ENCODE measurements at regions not wholly inside any gene's neighbourhood (a gene's known extent, or its start where the extent isn't known, plus 50 kb on each side); places are given as distances from the start of the nearest gene placed in this dataset.

DNA sequence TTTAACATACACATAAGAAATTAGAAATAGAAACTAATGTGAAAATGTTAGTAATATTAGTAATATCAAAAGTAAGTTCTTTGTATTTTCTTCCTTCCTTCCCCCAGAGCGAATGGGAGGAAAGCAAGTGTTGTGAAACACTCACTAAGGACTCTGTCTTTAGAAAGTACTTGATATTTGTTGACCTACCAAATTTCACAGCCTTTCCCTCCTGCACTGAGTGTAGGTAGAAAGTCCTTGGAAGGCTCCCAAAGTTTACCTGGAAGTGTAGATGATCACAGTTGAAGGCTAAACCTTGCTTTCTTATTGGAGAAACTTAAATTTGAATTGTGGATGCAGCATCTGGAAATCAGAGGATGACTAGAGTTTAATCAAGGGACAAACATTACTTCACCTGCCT is 1459.5 kb upstream of the SPRY2 start:
- DNase-seq (ENCODE audit: low spot score) = no peak

DNA sequence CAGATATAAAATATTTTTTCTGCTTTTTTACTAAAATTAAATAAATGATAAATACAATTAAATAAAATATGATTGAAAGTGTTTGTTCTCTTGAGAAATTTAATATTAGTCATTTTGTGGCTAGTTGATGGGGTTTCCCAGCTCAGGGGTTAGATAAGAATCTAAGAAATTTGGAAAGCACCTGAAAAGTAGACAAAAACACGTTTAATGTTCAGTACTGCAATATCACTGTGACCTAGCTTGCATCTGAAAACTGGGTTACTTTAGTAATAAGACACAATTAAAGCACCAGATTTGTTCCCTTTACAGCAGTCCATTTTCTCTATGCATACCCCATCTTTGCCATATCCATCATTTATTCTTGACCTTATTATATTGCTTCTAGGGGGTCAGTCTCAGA is 1454.8 kb upstream of the SPRY2 start:
- DNase-seq (ENCODE audit: low spot score) = no peak

DNA sequence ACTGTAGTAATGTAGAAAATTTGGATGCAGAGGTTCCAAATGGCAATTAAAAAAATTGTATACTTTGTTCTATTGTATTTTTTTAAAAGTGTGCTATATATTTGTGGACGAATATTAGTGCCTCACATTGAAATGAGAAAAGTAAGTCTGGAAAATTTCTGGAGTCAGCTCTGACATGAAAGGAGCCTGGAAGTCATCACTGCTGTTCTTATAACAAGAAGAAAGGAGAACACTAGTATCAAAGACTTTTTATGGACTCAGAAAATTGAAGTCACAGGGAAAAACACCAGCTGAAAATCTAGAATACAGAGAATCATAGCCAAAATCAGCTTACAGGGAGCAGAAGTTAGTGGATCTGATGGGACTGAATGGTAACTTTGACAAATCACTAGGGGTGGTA is 1450.7 kb upstream of the SPRY2 start:
- DNase-seq (ENCODE audit: low spot score) = no peak

DNA sequence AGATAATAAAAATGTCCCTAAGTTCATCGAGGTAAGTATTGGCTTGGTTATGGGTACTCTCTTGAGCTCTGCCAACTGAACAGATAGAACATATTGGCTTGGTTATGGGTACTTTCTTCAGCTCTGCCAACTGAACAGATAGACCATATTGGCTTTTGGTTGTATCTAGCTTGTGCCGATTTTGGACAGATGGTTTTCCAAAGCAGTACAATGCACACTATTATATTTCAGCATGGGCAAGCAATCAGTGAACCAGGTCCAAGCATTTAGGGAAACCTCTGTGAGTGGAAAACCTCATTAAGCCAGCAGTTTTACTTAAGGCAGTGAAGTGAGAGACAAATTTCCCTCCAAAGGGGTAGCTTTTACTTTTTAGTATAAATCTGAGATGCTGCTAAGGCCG is 1440.5 kb upstream of the SPRY2 start:
- DNase-seq (ENCODE audit: low spot score) = no peak

DNA sequence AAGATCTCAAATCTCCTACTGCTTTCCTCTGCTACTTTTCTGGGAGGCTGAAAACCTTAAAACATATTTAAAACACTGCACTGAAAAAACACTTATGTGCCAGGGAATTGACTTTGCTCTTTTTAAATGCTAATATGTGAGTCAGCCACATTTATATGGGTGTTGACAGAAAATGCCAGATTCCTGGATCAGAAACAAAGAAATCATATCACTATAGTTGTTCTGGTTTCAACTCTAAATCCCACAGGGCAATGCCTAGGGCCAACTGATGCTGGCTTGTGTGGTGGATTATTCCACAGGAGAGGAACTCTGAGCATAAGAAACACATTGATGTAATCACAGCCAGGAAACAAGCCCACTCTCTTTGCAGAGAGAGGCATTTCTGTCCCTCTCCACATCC is 1439.0 kb upstream of the SPRY2 start:
- DNase-seq (ENCODE audit: low spot score) = no peak

DNA sequence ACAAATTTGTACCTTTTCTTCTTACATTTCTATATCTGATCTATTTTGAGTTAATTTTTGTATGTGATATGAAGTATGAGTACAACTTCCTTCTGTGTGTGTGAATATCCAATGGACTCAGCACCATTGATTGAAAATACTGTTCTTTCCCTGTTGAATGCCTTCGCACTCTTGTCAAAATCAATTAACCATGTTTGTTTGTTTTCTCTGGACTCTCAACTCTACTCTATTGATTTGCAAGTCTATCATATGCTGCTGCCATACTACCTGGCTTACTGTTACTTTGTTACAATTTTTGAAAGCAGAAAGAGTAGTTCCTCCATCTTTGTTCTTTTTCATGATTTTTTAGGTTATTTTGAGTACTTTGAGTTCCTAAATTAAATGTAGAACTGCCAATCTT is 1437.4 kb upstream of the SPRY2 start:
- DNase-seq (ENCODE audit: low spot score) = no peak

DNA sequence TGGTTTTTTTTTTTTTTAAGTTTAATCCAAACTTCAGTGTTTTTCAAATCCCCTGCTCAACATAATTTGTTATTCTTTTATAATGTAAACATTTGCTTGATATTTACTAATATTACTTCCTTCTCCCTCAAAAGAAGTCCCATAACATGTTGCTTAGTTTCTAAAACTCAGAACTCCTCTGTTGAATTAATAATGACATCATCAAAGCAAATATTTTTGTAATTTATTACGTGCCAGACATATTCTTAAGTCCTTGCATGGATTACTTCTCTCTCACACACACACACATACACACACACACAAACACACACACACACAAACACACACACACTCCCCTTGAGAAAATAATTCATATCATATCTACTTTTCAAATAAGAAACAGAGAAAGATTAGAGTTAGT is 1432.3 kb upstream of the SPRY2 start:
- DNase-seq (ENCODE audit: low spot score) = no peak

DNA sequence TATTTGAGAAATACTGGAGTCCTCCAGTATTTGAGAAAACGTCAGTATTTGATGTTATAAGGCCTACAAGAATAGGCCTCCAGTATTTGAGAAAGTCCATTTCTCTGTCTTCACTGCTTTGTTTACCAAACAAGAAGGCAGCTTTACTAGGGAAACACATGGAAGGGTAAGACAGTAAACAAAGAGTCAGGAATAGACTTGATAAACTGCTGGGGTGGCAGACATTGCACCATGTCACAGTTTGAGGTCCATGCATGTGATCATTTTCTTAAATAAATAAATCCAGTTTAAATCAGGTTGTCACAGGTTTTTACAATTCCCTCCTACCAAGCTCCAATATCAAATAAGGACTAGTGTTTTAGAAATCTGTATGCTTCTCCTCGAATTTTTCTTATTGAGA is 1431.0 kb upstream of the SPRY2 start:
- no peak for DNase-seq (ENCODE audit: low spot score)

DNA sequence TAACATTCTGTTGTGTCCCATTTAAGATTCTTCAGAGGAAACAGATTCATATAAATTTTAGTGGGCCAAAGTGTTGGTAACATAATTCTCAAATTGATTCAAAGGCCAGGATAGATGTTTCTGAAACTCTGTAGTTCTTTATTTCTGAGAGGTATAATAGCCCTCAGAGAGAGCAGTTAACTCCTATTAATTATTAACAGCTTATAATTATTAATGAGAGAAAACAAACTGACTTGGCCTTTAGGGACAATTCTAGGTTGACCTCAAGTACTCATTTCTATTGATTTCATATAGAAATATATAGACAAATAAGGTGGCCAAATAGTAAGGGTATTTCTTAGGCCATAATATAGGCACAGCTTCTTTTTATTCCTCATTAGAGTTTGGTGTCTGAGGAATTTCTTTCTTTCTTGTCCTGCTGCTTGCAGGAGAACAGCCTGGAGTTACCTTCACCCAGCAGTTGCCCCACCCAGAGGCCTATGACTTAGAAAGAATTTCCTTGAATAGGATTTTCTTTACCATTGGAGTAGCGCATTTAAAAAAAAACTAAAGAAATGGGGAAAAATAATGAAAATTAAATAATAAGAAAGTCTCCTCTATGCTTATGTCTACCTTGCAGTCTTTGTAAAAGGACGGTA is 1430.1 kb upstream of the SPRY2 start:
- DNase-seq (ENCODE audit: low spot score) = no peak

DNA sequence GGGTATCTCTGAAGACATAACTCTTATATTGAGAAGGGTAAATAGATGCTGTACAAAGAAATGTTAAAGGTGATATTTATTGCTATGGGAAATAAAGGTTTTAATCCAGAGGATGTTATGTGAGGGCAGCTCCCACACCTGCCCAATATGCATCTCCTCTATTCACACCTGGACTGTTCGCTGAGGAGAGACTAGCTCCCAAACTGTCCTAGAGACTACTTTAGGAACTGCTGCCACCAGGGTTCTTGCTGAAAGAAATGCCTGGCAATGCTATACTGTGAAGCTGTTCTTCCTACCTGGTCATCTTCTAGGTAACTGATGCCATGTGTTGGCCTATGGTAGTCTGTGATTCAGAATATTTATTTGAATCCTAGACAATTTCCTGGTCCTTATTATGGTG is 1421.5 kb upstream of the SPRY2 start:
- DNase-seq (ENCODE audit: low spot score) = no peak

DNA sequence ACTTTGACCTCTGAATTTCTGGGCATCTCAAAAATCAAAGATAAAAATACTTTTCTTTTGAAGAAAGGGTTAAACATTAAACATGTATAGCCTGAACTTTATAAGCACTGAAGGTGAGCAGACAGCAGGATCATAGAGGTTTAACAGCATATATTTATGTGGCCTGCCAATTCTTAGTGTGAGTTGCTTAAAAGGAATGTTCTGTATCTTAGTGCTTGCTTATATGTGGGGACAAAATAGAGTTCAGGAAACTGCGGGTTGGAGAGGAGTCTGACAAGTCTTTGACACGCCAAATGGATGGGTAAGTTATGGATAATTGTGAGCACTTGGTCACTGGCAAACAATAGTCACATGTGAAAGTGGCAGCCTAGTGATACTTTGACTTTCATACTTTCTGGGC is 1419.4 kb upstream of the SPRY2 start:
- no peak for DNase-seq (ENCODE audit: low spot score)

DNA sequence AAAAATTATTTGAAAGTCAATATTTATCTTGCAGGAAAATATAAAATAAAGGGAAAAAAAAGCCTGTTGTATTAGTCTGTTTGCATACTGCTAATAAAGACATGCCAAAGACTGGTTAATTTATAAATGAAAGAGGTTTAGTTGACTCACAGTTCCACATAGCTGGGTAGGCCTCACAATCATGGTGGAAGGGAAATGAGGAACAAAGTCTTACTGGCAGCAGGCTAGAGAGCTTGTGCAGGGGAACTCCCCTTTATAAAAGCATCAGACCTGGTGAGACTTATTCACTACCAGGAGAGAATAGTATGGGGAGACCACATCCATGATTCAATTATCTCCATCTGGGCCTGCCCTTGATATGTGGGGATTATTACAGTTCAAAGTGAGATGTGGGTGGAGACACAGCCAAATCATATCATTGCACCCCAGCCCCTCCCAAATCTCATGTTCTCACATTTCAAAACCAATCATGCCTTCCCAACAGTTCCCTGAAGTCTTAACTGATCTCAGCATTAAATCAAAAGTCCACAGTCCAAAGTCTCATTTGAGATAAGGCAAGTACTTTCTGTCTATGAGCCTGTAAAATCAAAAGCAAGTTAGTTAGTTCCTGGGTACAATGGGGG is 1416.5 kb upstream of the SPRY2 start:
- DNase-seq (ENCODE audit: low spot score) = no peak

DNA sequence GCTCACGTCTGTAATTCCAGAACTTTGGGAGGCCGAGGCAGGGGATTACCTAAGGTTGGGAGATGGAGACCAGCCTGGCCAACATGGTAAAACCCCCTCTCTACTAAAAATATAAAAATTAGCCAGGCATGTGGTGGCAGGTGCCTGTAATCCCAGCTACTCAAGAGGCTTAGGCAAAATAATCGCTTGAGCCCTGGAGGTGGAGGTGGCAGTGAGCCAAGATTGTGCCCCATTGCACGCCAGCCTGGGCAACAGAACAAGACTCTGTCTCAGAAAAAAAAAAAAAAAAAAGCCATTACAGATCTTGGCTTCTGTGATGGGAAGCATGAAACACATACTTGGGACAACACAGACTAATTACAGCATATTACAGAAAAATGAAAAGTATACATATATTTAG is 1404.5 kb upstream of the SPRY2 start:
- DNase-seq (ENCODE audit: low spot score) = no peak

DNA sequence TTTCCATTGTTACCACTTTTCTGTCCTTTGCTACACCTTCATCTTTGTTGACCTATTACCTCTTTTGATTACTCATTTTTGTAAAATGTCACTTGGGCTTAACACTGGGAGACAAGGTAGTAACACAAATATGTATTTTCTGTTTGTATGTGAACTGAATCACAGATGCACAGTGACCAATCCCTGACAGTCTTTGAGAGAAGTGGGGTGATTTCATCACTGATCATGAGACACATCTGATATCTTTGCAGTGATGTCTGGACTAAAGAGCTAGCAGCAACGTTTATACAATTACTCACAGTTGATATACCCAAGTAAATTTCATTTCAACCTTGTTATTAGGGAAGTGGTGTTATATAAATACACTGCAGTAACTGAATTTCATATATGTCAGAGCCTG is 1397.4 kb upstream of the SPRY2 start:
- DNase-seq (ENCODE audit: low spot score) = no peak

DNA sequence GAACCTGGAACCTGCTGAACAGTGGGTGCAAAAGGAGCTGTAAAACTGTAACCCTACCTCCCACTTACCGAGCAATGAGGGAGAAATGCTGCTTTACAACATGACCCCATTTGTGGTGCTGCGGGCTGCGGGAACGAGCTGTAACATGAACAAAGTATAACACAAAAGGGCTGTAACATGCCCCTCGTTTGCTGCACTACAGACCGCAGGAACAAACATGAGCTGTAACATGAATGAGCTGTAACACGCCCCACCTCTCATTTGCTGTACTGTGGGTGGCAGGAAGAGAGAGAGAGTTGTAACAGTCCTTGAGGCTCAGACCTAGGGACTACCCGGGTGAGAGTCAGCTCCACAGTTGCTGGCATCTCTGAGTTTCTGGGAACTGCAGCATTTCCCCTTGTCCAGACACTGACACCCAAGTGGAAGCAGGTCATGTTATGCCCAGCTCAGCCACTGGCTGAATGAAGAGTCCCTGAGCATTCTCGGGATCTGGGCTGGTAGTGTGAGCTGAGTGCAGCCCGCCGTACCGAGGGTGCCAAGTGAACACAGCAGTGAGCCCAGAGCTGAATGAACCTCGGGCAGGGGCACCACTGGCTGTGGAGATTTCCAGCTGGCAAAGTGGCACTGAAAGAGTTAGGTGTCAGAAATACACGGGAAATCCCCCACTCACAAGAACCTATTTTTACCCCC is 1385.3 kb upstream of the SPRY2 start:
- DNase-seq (ENCODE audit: low spot score) = no peak

DNA sequence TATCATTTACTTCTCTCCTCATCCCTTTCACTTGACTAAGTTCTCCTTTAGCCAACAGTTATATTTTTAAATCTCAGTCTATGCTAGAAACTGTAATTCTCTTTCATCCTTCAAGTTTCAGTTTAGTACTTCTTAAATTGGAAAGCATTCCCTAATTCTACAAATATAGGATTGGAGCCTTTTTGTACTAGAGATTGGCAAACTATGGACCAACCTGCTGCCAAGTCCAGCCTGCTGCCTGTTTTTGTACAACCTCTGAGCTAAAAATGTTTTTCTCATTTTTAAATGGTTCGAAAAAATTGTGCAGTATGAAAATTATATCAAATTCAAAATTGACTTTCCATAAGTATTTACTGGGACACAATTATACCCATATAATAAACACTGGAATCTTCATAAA is 1381.5 kb upstream of the SPRY2 start:
- DNase-seq (ENCODE audit: low spot score) = no peak

DNA sequence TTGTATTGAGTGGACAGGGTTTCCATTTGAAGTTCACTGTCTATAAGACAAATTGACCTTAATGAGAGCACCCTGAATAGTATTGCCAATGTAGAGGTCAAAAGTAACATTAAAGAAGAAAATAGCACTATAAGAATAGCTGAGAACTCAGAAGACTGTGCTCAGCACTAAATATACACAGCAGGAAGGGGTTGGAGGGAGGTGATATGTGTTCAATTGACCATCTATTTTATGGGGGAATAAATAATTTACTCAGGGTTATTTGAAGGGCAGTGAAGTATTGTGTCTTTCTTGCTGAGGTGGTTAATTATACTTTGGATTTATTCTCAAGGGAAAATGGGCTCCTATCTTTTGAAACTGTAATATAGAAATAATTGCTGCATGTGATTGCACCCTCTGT is 1380.5 kb upstream of the SPRY2 start:
- no peak for DNase-seq (ENCODE audit: low spot score)

DNA sequence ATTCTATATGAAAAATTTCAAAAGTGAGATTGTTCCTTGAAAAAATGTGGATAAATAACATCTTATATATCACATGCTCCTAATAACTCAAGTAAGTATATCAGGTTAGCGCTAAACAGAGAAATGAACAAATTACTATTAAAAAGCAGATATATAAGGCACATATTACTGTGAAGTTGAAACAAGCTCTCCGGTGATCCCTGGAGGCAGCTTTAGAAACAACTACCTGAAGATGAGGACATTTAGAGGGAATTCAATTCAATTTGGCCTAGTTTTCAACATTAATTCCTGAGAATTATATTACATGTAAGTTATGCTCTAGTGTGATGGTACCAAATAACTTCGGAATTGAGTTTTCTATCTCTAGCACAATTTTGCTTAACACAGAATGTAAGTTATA is 1373.6 kb upstream of the SPRY2 start:
- no peak for DNase-seq (ENCODE audit: low spot score)

DNA sequence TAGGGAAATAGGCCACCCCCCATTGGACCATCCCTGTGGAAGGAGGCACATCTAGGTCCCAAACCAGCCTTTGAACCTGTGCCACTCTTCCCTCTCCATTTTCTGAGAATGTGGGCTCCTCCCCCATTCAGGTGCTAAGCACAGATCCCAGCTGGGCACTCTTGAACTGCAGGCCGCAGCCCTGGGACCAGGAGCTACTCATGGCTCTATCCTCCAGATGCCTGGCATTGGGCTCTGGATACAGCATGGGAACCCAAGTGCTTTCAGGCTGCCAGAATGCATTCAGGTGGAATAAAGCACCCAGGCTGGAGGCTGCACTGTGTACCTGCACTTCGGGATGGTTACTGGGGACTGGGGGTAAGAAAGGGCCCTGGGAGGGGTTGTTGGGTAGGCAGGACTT is 1372.3 kb upstream of the SPRY2 start:
- DNase-seq (ENCODE audit: low spot score) = no peak

DNA sequence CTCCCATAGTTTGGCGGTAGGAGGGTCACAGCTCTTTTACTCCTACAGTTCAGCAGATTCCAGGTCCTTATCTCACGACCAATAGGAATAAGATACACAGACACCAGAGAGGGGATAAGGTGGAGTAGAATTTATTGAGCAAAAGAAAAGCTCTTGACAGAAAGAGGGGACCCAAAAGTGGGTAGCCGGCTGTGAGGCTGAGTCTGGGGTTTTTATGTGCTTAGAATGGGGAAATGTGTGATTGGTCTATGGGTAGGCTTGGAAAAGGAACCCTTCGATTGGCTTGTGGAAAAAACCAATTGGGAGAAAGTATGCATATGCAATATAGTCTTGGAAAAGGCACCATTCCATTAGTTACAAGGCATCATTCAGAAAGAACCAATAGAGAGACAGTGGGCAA is 1356.9 kb upstream of the SPRY2 start:
- DNase-seq (ENCODE audit: low spot score) = no peak

DNA sequence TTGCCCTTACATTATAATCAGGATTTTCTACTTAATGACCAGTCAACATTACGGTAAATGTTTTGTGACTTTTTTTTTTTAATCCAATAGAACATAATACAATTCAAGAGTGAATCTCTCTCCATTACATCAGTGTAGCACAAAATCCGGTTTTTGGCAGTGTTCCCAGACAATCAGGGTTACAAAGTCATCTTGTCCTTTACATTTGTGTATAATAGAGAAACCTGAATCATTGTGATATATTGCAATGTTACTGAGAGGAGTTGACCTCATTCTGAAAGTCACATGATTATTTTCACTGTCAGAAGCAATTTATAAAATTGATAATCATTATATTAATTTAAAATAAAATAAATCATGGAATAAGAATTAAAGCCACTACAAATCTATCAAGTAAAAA is 1346.0 kb upstream of the SPRY2 start:
- DNase-seq (ENCODE audit: low spot score) = peak; percentile 4

DNA sequence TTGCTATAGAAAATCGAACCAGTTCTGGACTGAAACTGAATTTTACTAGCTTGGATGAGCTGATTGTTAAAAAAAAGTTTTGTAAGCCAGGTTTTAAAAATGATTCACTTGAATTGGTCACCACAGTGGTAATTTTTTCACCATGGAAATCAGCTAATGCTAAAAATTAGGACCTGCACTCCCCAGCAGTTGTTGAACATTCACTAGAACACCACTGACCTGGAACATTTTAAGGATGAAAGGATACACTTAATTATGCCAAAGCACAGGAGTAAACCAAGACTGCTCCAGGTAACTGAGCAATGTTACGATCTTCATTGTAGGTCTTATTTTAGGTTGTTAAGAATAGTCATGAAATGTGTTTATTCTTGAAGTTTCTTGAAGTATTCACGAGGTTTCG is 1342.6 kb upstream of the SPRY2 start:
- DNase-seq (ENCODE audit: low spot score) = no peak

DNA sequence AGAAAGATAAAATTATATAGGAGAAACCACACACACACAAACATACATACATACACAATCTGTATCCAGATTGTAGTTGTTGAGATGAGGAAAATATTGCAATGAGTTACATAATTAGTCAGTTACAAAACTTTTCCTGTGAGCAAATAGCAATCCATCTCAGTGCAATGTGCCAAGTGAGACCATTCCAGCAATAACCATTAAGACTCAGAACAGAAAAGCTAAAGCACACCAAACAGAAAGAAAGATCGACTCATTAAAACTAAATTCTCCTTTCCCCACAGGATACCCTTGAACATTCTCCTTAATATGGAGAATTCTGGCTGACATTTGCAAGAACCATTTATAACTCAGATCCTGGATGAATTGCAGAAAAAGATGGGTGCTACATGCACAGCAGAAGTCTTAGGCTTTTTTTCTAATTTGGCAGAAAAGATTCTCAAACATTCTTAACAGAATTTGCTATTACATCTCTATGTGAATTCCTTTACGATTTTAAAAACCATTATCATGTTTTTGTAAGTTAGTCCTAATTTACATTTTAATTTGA is 1341.2 kb upstream of the SPRY2 start:
- DNase-seq (ENCODE audit: low spot score) = no peak

Measured in H4 (cell line).